ENCODE measurements at regions not wholly inside any gene's neighbourhood (a gene's known extent, or its start where the extent isn't known, plus 50 kb on each side); places are given as distances from the start of the nearest gene placed in this dataset.

- H3K4me1 Mint-ChIP-seq (ENCODE audit: low read depth): no peaks in the 10 kb centered on the region
- no peaks in the 10 kb centered on the region for H3K9me3 Mint-ChIP-seq
- H3K27ac Mint-ChIP-seq: no peak overlapping the region
- H3K4me3 Mint-ChIP-seq (ENCODE audit: low read depth): no peak overlapping the region
- no peaks in the 10 kb centered on the region for H3K36me3 Mint-ChIP-seq (ENCODE audit: low read depth)
- intact Hi-C loops (cut with micrococcal nuclease): no loop called here
- peaks cover 55% of the 10 kb centered on the region for H3K27me3 Mint-ChIP-seq (ENCODE audit: low read depth)
- no peak for DNase-seq (ENCODE audit: low spot score)
Observed at GRCh38 chr18:26650310-26651268, 102.2 kb upstream of the KCTD1 start.

GRCh38 chr18:26649193-26649543 is 100.8 kb upstream of the KCTD1 start:
- Mint-ChIP-seq H3K36me3 (ENCODE audit: low read depth) (no peaks in the 10 kb centered on the region), H3K9me3 (no peaks in the 10 kb centered on the region), H3K4me3 (ENCODE audit: low read depth) (no peak overlapping the region), H3K27ac (no peak overlapping the region), H3K4me1 (ENCODE audit: low read depth) (no peaks in the 10 kb centered on the region), H3K27me3 (ENCODE audit: low read depth) (peaks cover 45% of the 10 kb centered on the region)
- intact Hi-C loops (cut with micrococcal nuclease): loop anchor here (1.0 kb wide), 2 partner anchors 28 to 266 kb away; no protein-coding TSS in a partner anchor
- DNase-seq (ENCODE audit: low spot score): no peak

GRCh38 chr18:26648509-26649192 is 100.3 kb upstream of the KCTD1 start:
- intact Hi-C loops (cut with micrococcal nuclease): loop anchor here (1.0 kb wide), 2 partner anchors 27 to 265 kb away; no protein-coding TSS in a partner anchor
- no peak for DNase-seq (ENCODE audit: low spot score)
- no peaks in the 10 kb centered on the region for H3K9me3 Mint-ChIP-seq
- peaks cover 44% of the 10 kb centered on the region for H3K27me3 Mint-ChIP-seq (ENCODE audit: low read depth)
- no peak overlapping the region for H3K27ac Mint-ChIP-seq
- H3K4me1 Mint-ChIP-seq (ENCODE audit: low read depth): no peaks in the 10 kb centered on the region
- H3K36me3 Mint-ChIP-seq (ENCODE audit: low read depth): no peaks in the 10 kb centered on the region
- H3K4me3 Mint-ChIP-seq (ENCODE audit: low read depth): no peak overlapping the region

GRCh38 chr18:26646901-26647300 is 98.5 kb upstream of the KCTD1 start:
- intact Hi-C loops (cut with micrococcal nuclease): no loop called here
- peaks cover 39% of the 10 kb centered on the region for H3K27me3 Mint-ChIP-seq (ENCODE audit: low read depth)
- no peak overlapping the region for H3K4me3 Mint-ChIP-seq (ENCODE audit: low read depth)
- no peaks in the 10 kb centered on the region for H3K36me3 Mint-ChIP-seq (ENCODE audit: low read depth)
- no peaks in the 10 kb centered on the region for H3K9me3 Mint-ChIP-seq
- no peak overlapping the region for H3K27ac Mint-ChIP-seq
- no peaks in the 10 kb centered on the region for H3K4me1 Mint-ChIP-seq (ENCODE audit: low read depth)
- DNase-seq (ENCODE audit: low spot score): no peak

DNA sequence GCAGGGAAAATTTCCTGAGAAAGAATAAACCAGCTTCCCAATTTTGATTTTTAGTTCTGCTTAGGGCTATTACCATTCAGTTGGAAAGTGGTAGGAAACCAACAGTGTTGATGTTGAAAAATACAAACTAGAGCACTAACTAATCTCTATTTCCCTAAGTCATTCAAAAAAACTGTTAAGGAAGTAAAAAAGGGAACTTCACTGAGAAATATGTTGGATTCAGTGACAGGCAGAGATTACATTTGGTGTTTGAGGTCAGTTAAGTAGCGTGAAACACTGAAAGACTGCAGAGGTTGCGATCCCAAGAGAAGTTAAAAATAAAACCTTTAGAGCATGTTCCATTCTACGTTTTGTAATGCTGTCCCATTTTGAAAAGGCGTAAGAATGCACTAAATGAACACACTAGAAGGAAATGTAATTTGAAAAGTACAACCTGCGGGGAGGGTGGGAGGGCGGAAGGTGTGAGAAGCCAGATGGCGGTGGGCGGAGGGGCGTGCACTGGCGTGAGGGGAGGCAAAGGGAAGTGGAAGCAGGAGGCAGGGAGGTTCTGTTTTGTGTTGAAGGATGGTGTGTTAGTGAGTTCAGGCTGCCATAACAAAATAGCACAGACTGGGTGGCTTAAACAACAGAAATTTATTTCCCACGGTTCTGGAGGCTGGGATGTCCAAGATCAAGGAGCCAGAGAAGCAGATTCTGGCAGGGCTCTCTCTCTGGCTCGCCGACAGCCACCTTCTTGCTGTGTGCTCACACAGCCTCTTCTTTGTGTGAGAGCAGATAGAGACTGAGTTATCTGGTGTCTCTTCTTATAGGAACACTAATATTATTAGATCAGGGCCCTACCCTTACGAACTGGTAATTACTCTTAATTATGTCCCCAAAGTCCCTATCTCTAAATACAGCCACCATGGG is 94.3 kb upstream of the KCTD1 start:
- DNase-seq (ENCODE audit: low spot score): no peak
- Mint-ChIP-seq H3K4me1 (ENCODE audit: low read depth) (no peaks in the 10 kb centered on the region), H3K9me3 (no peaks in the 10 kb centered on the region), H3K4me3 (ENCODE audit: low read depth) (no peak overlapping the region), H3K27ac (no peak overlapping the region), H3K27me3 (ENCODE audit: low read depth) (peaks cover 17% of the 10 kb centered on the region), H3K36me3 (ENCODE audit: low read depth) (no peaks in the 10 kb centered on the region)
- intact Hi-C loops (cut with micrococcal nuclease): no loop called here

GRCh38 chr18:26640541-26640940 is 92.2 kb upstream of the KCTD1 start:
- no peaks in the 10 kb centered on the region for H3K9me3 Mint-ChIP-seq
- H3K27me3 Mint-ChIP-seq (ENCODE audit: low read depth): peaks cover 17% of the 10 kb centered on the region
- no peak overlapping the region for H3K4me3 Mint-ChIP-seq (ENCODE audit: low read depth)
- no peaks in the 10 kb centered on the region for H3K36me3 Mint-ChIP-seq (ENCODE audit: low read depth)
- DNase-seq (ENCODE audit: low spot score): no peak
- intact Hi-C loops (cut with micrococcal nuclease): no loop called here
- H3K27ac Mint-ChIP-seq: no peak overlapping the region
- no peaks in the 10 kb centered on the region for H3K4me1 Mint-ChIP-seq (ENCODE audit: low read depth)

DNA sequence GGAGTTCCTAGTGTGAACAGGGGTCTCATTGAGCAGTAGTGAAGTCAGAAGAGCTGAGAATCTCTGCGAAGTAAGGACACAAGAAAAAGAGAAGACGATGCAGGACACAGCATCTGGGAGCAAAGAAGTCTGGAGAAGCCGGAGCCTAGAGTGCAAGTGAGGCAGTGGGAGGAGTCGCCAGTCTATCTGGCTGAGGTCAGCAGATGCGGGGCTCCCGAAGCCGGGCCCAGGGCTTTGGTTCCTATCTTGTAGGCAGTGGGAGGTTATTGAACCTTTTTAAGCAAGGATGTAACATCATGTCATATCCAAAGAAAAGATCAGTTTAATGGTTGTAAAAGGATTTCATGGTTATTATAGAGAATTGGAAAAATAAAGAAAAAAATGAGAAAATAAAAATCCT is 90.8 kb upstream of the KCTD1 start:
- Mint-ChIP-seq H3K27me3 (ENCODE audit: low read depth) (peaks cover 15% of the 10 kb centered on the region), H3K36me3 (ENCODE audit: low read depth) (no peaks in the 10 kb centered on the region), H3K4me1 (ENCODE audit: low read depth) (no peaks in the 10 kb centered on the region), H3K9me3 (no peaks in the 10 kb centered on the region), H3K27ac (no peak overlapping the region), H3K4me3 (ENCODE audit: low read depth) (no peak overlapping the region)
- no peak for DNase-seq (ENCODE audit: low spot score)
- intact Hi-C loops (cut with micrococcal nuclease): no loop called here

DNA sequence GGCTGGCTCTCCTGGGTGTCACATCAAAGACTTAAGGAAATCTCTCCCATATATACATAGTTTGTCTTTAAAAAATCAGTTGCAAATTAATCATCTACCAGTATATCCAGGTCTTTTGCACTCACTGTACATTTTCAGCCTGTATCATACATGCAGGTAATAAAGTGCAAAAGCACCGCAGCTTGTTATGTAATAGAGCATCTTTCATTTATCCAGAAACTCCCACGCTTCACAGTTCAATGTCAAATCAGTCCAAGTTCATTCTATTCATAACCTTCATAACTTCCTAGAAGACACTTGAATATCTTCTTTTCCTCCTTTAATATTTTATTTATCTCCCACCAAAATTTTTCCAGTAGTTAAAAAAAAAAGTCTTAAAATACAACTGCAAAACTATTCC is 89.6 kb upstream of the KCTD1 start:
- Mint-ChIP-seq H3K27ac (no peak overlapping the region), H3K4me3 (ENCODE audit: low read depth) (no peak overlapping the region), H3K9me3 (no peaks in the 10 kb centered on the region), H3K36me3 (ENCODE audit: low read depth) (no peaks in the 10 kb centered on the region), H3K27me3 (ENCODE audit: low read depth) (peaks cover 14% of the 10 kb centered on the region), H3K4me1 (ENCODE audit: low read depth) (no peaks in the 10 kb centered on the region)
- DNase-seq (ENCODE audit: low spot score): no peak
- intact Hi-C loops (cut with micrococcal nuclease): no loop called here

DNA sequence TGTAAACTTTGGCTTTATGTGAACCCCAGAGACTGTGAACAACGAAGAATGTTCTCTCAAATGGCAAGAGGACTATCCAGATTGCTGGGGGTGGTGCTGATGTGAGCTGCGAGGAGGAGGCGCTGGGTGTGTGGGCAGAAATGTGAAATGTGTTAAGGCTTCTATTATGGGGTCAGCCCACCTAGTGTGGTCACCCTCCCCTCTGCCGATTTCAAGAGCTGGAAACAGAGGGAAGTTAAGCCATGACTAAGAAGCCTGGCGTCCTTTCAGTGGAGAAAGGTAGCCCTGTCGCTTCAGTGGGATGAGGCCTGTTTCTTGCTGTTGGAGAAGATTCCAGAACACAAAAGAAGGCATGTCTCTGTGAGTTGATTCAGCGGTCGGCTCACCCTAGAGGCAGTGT is 89.0 kb upstream of the KCTD1 start:
- intact Hi-C loops (cut with micrococcal nuclease): no loop called here
- Mint-ChIP-seq H3K36me3 (ENCODE audit: low read depth) (no peaks in the 10 kb centered on the region), H3K27ac (no peak overlapping the region), H3K4me3 (ENCODE audit: low read depth) (no peak overlapping the region), H3K27me3 (ENCODE audit: low read depth) (peaks cover 13% of the 10 kb centered on the region), H3K4me1 (ENCODE audit: low read depth) (no peaks in the 10 kb centered on the region), H3K9me3 (no peaks in the 10 kb centered on the region)
- DNase-seq (ENCODE audit: low spot score): no peak

DNA sequence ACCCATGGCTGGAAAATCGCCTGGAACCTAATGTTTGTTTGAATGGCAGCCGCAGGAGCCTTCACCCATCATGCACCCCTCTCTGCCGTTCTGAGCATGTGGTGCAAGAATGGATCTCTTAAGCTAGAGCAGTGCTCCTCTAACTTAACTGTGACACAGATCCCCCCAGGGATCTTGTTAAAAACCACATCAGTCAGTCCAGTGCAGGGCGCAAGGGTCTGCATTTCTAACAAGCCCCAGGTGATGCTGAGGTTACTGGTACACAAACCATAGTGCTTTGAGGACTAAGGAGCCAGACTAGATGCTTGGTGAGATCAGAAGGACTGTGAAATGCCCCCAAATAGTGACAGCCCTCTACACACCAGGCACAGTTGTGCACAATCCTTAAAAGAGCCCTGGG is 87.1 kb upstream of the KCTD1 start:
- no peaks in the 10 kb centered on the region for H3K4me1 Mint-ChIP-seq (ENCODE audit: low read depth)
- no peak overlapping the region for H3K4me3 Mint-ChIP-seq (ENCODE audit: low read depth)
- no peak overlapping the region for H3K27ac Mint-ChIP-seq
- H3K9me3 Mint-ChIP-seq: no peaks in the 10 kb centered on the region
- no peak for DNase-seq (ENCODE audit: low spot score)
- no peaks in the 10 kb centered on the region for H3K36me3 Mint-ChIP-seq (ENCODE audit: low read depth)
- H3K27me3 Mint-ChIP-seq (ENCODE audit: low read depth): peaks cover 10% of the 10 kb centered on the region
- intact Hi-C loops (cut with micrococcal nuclease): no loop called here

GRCh38 chr18:26634631-26635030 is 86.3 kb upstream of the KCTD1 start:
- Mint-ChIP-seq H3K27me3 (ENCODE audit: low read depth) (peaks cover 10% of the 10 kb centered on the region), H3K36me3 (ENCODE audit: low read depth) (no peaks in the 10 kb centered on the region), H3K4me3 (ENCODE audit: low read depth) (no peak overlapping the region), H3K27ac (no peak overlapping the region), H3K9me3 (no peaks in the 10 kb centered on the region), H3K4me1 (ENCODE audit: low read depth) (no peaks in the 10 kb centered on the region)
- no peak for DNase-seq (ENCODE audit: low spot score)
- intact Hi-C loops (cut with micrococcal nuclease): no loop called here

- intact Hi-C loops (cut with micrococcal nuclease): no loop called here
- H3K27ac Mint-ChIP-seq: no peak overlapping the region
- peaks cover 10% of the 10 kb centered on the region for H3K27me3 Mint-ChIP-seq (ENCODE audit: low read depth)
- no peak for DNase-seq (ENCODE audit: low spot score)
- no peaks in the 10 kb centered on the region for H3K4me1 Mint-ChIP-seq (ENCODE audit: low read depth)
- H3K4me3 Mint-ChIP-seq (ENCODE audit: low read depth): no peak overlapping the region
- no peaks in the 10 kb centered on the region for H3K36me3 Mint-ChIP-seq (ENCODE audit: low read depth)
- H3K9me3 Mint-ChIP-seq: no peaks in the 10 kb centered on the region
Observed at GRCh38 chr18:26631135-26631534, 82.8 kb upstream of the KCTD1 start.

Data from activated T-helper 2 cell treated with anti-CD3 and anti-CD28 coated beads, Interferon-gamma antibody, Interleukin-2, Interleukin-4, amounts not matched to agents 10 μg/mL and 5 μg/mL and 100 μg/mL, durations not matched to agents 14 hours and 24 hours and 36 hours (primary cell).